ENCODE measurements at regions not wholly inside any gene's neighbourhood (a gene's known extent, or its start where the extent isn't known, plus 50 kb on each side); places are given as distances from the start of the nearest gene placed in this dataset.

DNA sequence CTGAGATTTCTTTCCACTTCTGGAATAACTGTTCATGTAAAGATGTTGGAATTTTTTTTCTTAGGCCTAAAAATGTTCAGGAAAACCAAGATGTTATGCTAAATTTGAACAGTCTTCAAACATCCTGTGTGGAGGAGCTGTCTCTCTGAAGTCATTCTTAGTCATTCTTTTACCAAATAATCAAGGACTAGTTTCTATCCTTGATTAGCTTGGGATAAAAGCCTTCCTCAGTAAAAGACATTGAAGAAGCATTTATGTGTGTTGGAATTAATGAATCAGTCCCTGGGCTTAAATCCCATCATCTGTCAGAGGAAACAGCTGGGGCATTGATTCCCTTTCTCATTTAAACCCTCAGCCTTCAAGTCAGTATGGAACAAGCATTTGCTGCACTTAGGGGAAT lies 300.1 kb upstream of the NXPH2 start:
- POLR2A ChIA-PET: no interaction called here
- DNase-seq (ENCODE audit: low read depth, low spot score): no peak
- no peak overlapping the region for H3K4me3 ChIP-seq (ENCODE audit: low read depth, low read length)
- CTCF ChIA-PET: no interaction called here
- TF ChIP-seq, protein P1, sequence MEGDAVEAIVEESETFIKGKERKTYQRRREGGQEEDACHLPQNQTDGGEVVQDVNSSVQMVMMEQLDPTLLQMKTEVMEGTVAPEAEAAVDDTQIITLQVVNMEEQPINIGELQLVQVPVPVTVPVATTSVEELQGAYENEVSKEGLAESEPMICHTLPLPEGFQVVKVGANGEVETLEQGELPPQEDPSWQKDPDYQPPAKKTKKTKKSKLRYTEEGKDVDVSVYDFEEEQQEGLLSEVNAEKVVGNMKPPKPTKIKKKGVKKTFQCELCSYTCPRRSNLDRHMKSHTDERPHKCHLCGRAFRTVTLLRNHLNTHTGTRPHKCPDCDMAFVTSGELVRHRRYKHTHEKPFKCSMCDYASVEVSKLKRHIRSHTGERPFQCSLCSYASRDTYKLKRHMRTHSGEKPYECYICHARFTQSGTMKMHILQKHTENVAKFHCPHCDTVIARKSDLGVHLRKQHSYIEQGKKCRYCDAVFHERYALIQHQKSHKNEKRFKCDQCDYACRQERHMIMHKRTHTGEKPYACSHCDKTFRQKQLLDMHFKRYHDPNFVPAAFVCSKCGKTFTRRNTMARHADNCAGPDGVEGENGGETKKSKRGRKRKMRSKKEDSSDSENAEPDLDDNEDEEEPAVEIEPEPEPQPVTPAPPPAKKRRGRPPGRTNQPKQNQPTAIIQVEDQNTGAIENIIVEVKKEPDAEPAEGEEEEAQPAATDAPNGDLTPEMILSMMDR (IDR thresholded peaks at IDR 0.05; ENCODE audit: insufficient read depth, low read length, missing control alignments): no peak

DNA sequence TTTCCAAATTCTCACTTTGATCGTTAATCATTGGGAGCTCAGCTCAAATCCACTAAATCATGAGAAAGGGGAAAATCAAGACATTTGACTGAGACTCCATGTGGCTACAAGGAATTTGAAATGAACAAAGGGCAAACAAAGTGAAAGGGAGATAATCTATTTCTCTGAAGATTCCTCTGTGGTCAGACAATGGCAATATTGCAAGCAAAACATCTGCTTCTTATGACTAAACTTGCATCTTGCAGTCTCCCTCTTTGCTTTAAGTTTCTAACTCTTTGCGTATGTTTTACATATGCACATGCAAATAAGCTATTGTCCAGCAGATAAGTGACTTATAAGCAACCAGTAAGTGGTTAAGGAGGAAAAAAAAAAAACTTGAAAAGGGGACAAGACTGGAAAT lies 299.1 kb upstream of the NXPH2 start:
- H3K4me3 ChIP-seq (ENCODE audit: low read depth, low read length): no peak overlapping the region
- TF ChIP-seq, protein P1 (IDR thresholded peaks at IDR 0.05; ENCODE audit: insufficient read depth, low read length, missing control alignments): no peak
- POLR2A ChIA-PET: no interaction called here
- DNase-seq (ENCODE audit: low read depth, low spot score): no peak
- CTCF ChIA-PET: no interaction called here

DNA sequence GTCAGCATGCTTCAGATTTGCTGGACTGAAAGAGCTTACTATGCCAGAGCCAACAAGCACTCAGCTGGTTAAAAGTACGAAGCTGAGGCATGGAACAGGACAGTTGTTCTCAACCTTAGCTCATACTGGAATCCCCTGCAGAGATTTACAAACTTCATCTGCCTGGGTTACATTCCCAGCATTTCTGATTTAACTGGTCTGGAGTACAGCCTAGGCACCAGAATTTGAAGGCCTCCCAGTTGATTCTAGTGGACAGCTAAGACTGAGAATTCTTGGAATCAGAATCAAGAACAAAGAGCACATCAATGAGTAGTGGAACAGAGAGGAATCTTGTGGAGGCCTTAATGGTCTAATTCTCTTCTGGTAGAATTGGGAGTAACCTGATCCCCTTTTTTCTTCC lies 298.2 kb upstream of the NXPH2 start:
- ChIA-PET CTCF (no interaction called here), POLR2A (no interaction called here)
- DNase-seq (ENCODE audit: low read depth, low spot score): no peak
- H3K4me3 ChIP-seq (ENCODE audit: low read depth, low read length): no peak overlapping the region
- TF ChIP-seq, protein P1 (IDR thresholded peaks at IDR 0.05; ENCODE audit: insufficient read depth, low read length, missing control alignments): no peak

DNA sequence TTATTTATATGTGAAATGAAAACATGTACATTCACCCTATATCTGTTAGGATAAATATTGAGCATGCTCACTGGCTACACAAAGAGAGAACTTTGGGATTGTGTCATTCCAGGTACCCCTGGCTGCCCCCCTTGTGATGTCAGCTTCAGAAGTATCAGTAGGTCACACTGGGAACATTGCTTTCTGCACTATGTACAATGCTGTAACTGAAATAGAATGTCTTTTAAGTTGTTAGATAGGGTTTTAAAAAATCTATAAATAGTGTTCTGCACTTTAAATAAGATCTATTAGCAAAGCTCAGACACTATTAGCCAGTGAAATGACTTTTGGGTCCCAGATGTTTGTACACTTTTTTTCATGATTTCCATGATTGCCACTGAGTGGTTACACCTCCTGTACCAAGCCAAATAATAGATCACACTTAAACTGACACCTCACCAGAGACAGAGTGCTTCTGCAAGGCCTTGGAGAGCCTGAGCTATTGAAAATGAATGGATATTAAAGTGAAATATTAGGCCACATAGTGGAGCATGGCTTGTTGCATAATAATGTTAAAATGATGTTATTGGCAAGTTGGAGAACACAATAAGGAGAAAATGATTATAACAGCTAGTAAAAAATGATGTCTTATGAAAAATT lies 297.0 kb upstream of the NXPH2 start:
- ChIA-PET POLR2A (no interaction called here), CTCF (no interaction called here)
- DNase-seq (ENCODE audit: low read depth, low spot score): no peak
- TF ChIP-seq, protein P1 (IDR thresholded peaks at IDR 0.05; ENCODE audit: insufficient read depth, low read length, missing control alignments): no peak
- H3K4me3 ChIP-seq (ENCODE audit: low read depth, low read length): no peak overlapping the region

DNA sequence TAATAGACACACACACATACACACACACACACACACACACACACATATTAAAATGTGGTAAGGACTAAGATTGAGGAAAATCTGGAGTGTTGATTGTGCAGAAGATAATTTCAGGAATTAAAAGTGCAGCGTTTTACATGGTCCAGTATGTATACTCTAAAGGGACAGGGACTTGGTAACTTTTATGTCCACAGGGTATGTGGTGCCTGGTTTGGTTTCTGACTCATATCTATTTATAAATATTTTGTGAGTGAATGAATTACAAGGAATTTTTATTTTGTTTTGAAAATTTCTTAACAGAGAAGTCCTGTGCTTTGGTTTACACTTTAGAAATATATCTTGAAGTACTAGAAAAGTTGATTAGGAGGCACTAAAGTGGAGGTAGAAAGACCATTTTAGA lies 287.7 kb upstream of the NXPH2 start:
- TF ChIP-seq, protein P1 (IDR thresholded peaks at IDR 0.05; ENCODE audit: insufficient read depth, low read length, missing control alignments): no peak
- H3K4me3 ChIP-seq (ENCODE audit: low read depth, low read length): no peak overlapping the region
- CTCF ChIA-PET: no interaction called here
- DNase-seq (ENCODE audit: low read depth, low spot score): no peak
- POLR2A ChIA-PET: no interaction called here

DNA sequence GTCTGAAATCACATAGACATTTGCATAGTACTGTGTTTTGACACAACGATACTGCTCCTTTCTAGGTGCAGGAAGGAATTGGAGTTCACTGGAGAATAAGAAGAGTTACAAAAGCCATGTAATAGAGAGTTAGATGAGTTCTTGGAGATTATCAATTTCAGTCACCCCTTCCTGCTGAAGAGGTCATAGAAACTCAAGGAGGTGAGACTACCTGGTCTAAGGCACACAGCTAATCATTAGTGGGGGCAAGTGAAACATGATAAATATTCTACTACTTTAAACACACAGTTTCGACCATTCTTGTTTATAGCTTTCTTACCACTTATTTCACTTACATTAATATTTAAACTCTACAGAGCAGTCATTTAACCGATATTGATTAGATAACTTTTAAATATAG lies 286.9 kb upstream of the NXPH2 start:
- TF ChIP-seq, protein P1 (IDR thresholded peaks at IDR 0.05; ENCODE audit: insufficient read depth, low read length, missing control alignments): no peak
- no peak overlapping the region for H3K4me3 ChIP-seq (ENCODE audit: low read depth, low read length)
- CTCF ChIA-PET: no interaction called here
- POLR2A ChIA-PET: no interaction called here
- no peak for DNase-seq (ENCODE audit: low read depth, low spot score)

All from AG04449 (cell line).